ENCODE measurements at regions not wholly inside any gene's neighbourhood (a gene's known extent, or its start where the extent isn't known, plus 50 kb on each side); places are given as distances from the start of the nearest gene placed in this dataset.

- Mint-ChIP-seq H3K27ac (no peak overlapping the region), H3K27me3 (ENCODE audit: low read depth, poor library complexity) (peaks cover 10% of the 10 kb centered on the region), H3K4me3 (no peak overlapping the region), H3K36me3 (ENCODE audit: low read depth) (no peaks in the 10 kb centered on the region), H3K9me3 (no peaks in the 10 kb centered on the region), H3K4me1 (peaks cover 10% of the 10 kb centered on the region)
- TF ChIP-seq CTCF (IDR thresholded peaks at IDR 0.05), result no peak
- no peak for DNase-seq
Observed at GRCh38 chr6:88376197-88376596, 210.1 kb upstream of the CNR1 start.

GRCh38 chr6:88374553-88374952, 208.4 kb upstream of the CNR1 start:
- DNase-seq, result no peak
- Mint-ChIP-seq H3K4me1 (no peaks in the 10 kb centered on the region), H3K27ac (no peak overlapping the region), H3K36me3 (ENCODE audit: low read depth) (no peaks in the 10 kb centered on the region), H3K4me3 (no peak overlapping the region), H3K27me3 (ENCODE audit: low read depth, poor library complexity) (peaks cover 13% of the 10 kb centered on the region), H3K9me3 (no peaks in the 10 kb centered on the region)
- TF ChIP-seq CTCF (IDR thresholded peaks at IDR 0.05), result no peak

GRCh38 chr6:88371480-88371879, 205.3 kb upstream of the CNR1 start:
- no peaks in the 10 kb centered on the region for H3K9me3 Mint-ChIP-seq
- H3K4me1 Mint-ChIP-seq, result no peaks in the 10 kb centered on the region
- no peak overlapping the region for H3K27ac Mint-ChIP-seq
- peaks cover 13% of the 10 kb centered on the region for H3K27me3 Mint-ChIP-seq (ENCODE audit: low read depth, poor library complexity)
- H3K4me3 Mint-ChIP-seq, result no peak overlapping the region
- no peak for DNase-seq
- no peaks in the 10 kb centered on the region for H3K36me3 Mint-ChIP-seq (ENCODE audit: low read depth)
- no peak for TF ChIP-seq CTCF (IDR thresholded peaks at IDR 0.05)

GRCh38 chr6:88370127-88370710, 204.1 kb upstream of the CNR1 start:
- H3K27ac Mint-ChIP-seq, result no peak overlapping the region
- no peaks in the 10 kb centered on the region for H3K9me3 Mint-ChIP-seq
- H3K27me3 Mint-ChIP-seq (ENCODE audit: low read depth, poor library complexity), result peaks cover 17% of the 10 kb centered on the region
- no peak overlapping the region for H3K4me3 Mint-ChIP-seq
- no peaks in the 10 kb centered on the region for H3K36me3 Mint-ChIP-seq (ENCODE audit: low read depth)
- no peak for DNase-seq
- TF ChIP-seq CTCF (IDR thresholded peaks at IDR 0.05), result no peak
- H3K4me1 Mint-ChIP-seq, result no peaks in the 10 kb centered on the region

- Mint-ChIP-seq H3K27ac (no peak overlapping the region), H3K4me3 (no peak overlapping the region), H3K36me3 (ENCODE audit: low read depth) (no peaks in the 10 kb centered on the region), H3K4me1 (no peaks in the 10 kb centered on the region), H3K27me3 (ENCODE audit: low read depth, poor library complexity) (peaks cover 17% of the 10 kb centered on the region), H3K9me3 (no peaks in the 10 kb centered on the region)
- DNase-seq, result no peak
- TF ChIP-seq CTCF (IDR thresholded peaks at IDR 0.05), result no peak
Observed at GRCh38 chr6:88369262-88369661, 203.1 kb upstream of the CNR1 start.

- Mint-ChIP-seq H3K36me3 (ENCODE audit: low read depth) (no peaks in the 10 kb centered on the region), H3K4me1 (no peaks in the 10 kb centered on the region), H3K4me3 (no peak overlapping the region), H3K9me3 (no peaks in the 10 kb centered on the region), H3K27ac (no peak overlapping the region), H3K27me3 (ENCODE audit: low read depth, poor library complexity) (peaks cover 15% of the 10 kb centered on the region)
- TF ChIP-seq CTCF (IDR thresholded peaks at IDR 0.05), result no peak
- no peak for DNase-seq
Observed at GRCh38 chr6:88368071-88368787, 202.1 kb upstream of the CNR1 start.
